ENCODE measurements at regions not wholly inside any gene's neighbourhood (a gene's known extent, or its start where the extent isn't known, plus 50 kb on each side); places are given as distances from the start of the nearest gene placed in this dataset.

GRCh38 chr5:68960961-68961360 lies 132.9 kb upstream of the SLC30A5 start:
- TF ChIP-seq POLR2A (IDR thresholded peaks at IDR 0.05; ENCODE audit: low read length) (no peak), GATA1 (IDR thresholded peaks at IDR 0.05; ENCODE audit: low read depth, low read length) (no peak)
